Limb (tissue), 2 donors: ENCODE measurements at regions not wholly inside any gene's neighbourhood (a gene's known extent, or its start where the extent isn't known, plus 50 kb on each side); places are given as distances from the start of the nearest gene placed in this dataset.
"Not testable (repeated sequence)": the region's sequence is repeated elsewhere in the genome, so short reads cannot be mapped to it uniquely, and the experiment has no call there.

Source experiments
- DNase-seq, 2 donors: peaks; one replicate each; pipeline ENCODE4 v3.0.0-alpha.2; 2016; ENCODE audit errors: extremely low spot score in 2 of 2

- no peak for DNase-seq
These were observed 49.7 kb downstream of the SIPA1L2 start for GRCh38 chr1:232579958-232580941.

- no peak for DNase-seq
These were observed 50.5 kb downstream of the SIPA1L2 start for GRCh38 chr1:232579466-232579865.

- no peak for DNase-seq
These were observed 51.2 kb downstream of the SIPA1L2 start for GRCh38 chr1:232578651-232579195.

- no peak for DNase-seq
These were observed 52.2 kb downstream of the SIPA1L2 start for GRCh38 chr1:232577772-232578171.

GRCh38 chr1:232576537-232576936 lies 53.4 kb downstream of the SIPA1L2 start:
- DNase-seq: no peak

- DNase-seq: no peak
These were observed 54.2 kb downstream of the SIPA1L2 start for GRCh38 chr1:232575763-232576040.

GRCh38 chr1:232574889-232575762 lies 54.8 kb downstream of the SIPA1L2 start:
- no peak for DNase-seq

GRCh38 chr1:232574077-232574476 lies 55.9 kb downstream of the SIPA1L2 start:
- no peak for DNase-seq

- DNase-seq: no peak
These were observed 58.4 kb downstream of the SIPA1L2 start for GRCh38 chr1:232571523-232571922.

GRCh38 chr1:232570007-232570406 lies 59.9 kb downstream of the SIPA1L2 start:
- no peak for DNase-seq

- DNase-seq: not testable (repeated sequence)
These were observed 60.4 kb downstream of the SIPA1L2 start for GRCh38 chr1:232569554-232569921.

GRCh38 chr1:232568906-232569553 lies 60.9 kb downstream of the SIPA1L2 start:
- DNase-seq: no peak

GRCh38 chr1:232568331-232568852 lies 61.5 kb downstream of the SIPA1L2 start:
- DNase-seq: no peak

GRCh38 chr1:232566093-232566492 lies 63.8 kb downstream of the SIPA1L2 start:
- DNase-seq: no peak

- no peak for DNase-seq
These were observed 67.0 kb downstream of the SIPA1L2 start for GRCh38 chr1:232562855-232563510.

- DNase-seq: no peak
These were observed 68.6 kb downstream of the SIPA1L2 start for GRCh38 chr1:232561381-232561780.

- no peak for DNase-seq
These were observed 69.0 kb downstream of the SIPA1L2 start for GRCh38 chr1:232560940-232561339.

- no peak for DNase-seq
These were observed 71.0 kb downstream of the SIPA1L2 start for GRCh38 chr1:232558954-232559353.

GRCh38 chr1:232557502-232558191 lies 72.3 kb downstream of the SIPA1L2 start:
- no peak for DNase-seq

GRCh38 chr1:232557096-232557495 lies 72.8 kb downstream of the SIPA1L2 start:
- DNase-seq: no peak
